IMR-90 (cell line): ENCODE measurements at regions not wholly inside any gene's neighbourhood (a gene's known extent, or its start where the extent isn't known, plus 50 kb on each side); places are given as distances from the start of the nearest gene placed in this dataset.

ENCODE experiments used
- ATAC-seq: fragments of 200-7000 bp; cut with Tn5 transposase; 2 replicates; pipeline ENCODE4 v1.9.1; 2020; ENCODE audit warnings: low read depth, mild to moderate bottlenecking, moderate library complexity
- BruUV-seq: library from RNA; stranded (reverse); fragments of 400-500 nt; replicated peaks from 2 replicates; lab custom pipeline; 2021; lab: Mats Ljungman, UMichigan
- CTCF ChIA-PET: fragments of 300-600 bp; formaldehyde crosslinking; extraction: SDS; loops from one replicate; lab custom pipeline; 2021; ENCODE audit warnings: antibody characterized with exemption; lab: Yijun Ruan, JAX
- POLR2A ChIA-PET: fragments of 300-600 bp; sonication (Branson Sonifier 250); formaldehyde crosslinking; loops from one replicate; lab custom pipeline; 2022; ENCODE audit warnings: antibody characterized with exemption; ENCODE audit not compliant: unreplicated experiment; lab: Charles Lee
- DNase-seq: peaks from one replicate; pipeline ENCODE4 v3.0.0; 2013
- H2AFZ ChIP-seq: replicated peaks from 2 replicates; pipeline ENCODE3; 2013; ENCODE audit warnings: low read length, mild to moderate bottlenecking; ENCODE audit not compliant: poor library complexity
- H2AK5ac ChIP-seq: 2 replicates; pipeline ENCODE4 v1.6.1; 2013; ENCODE audit warnings: low read depth, low read length, inconsistent platforms
- H2AK9ac ChIP-seq: replicated peaks from 2 replicates; pipeline ENCODE3; 2013; ENCODE audit warnings: mild to moderate bottlenecking, low read depth, low read length, moderate library complexity; ENCODE audit not compliant: poor library complexity
- H2BK120ac ChIP-seq: 2 replicates; pipeline ENCODE4 v1.6.1; 2013; ENCODE audit warnings: low read depth, low read length, inconsistent platforms
- H2BK15ac ChIP-seq: 3 replicates; pipeline ENCODE4 v1.6.1; 2013; ENCODE audit warnings: low read depth, low read length, inconsistent platforms
- H2BK20ac ChIP-seq: 2 replicates; pipeline ENCODE4 v1.6.1; 2013; ENCODE audit warnings: low read depth, mild to moderate bottlenecking, inconsistent platforms, low read length, moderate library complexity
- H2BK5ac ChIP-seq: 2 replicates; pipeline ENCODE4 v1.6.1; 2013; ENCODE audit warnings: mild to moderate bottlenecking, low read depth, low read length, inconsistent platforms; ENCODE audit not compliant: poor library complexity, severe bottlenecking
- H3K14ac ChIP-seq: replicated peaks from 2 replicates; pipeline ENCODE4 v1.6.1; 2013; ENCODE audit warnings: low read depth, low read length, inconsistent platforms
- H3K18ac ChIP-seq: 2 replicates; pipeline ENCODE4 v1.6.1; 2013; ENCODE audit warnings: low read depth, low read length, control low read depth
- H3K23ac ChIP-seq: 2 replicates; pipeline ENCODE4 v1.6.1; 2013; ENCODE audit warnings: low read depth, low read length, inconsistent platforms
- H3K27ac ChIP-seq: 2 replicates; pipeline ENCODE4 v1.5.1; 2013; ENCODE audit warnings: mild to moderate bottlenecking, control low read depth, low read length; ENCODE audit not compliant: insufficient read depth
- H3K27me3 ChIP-seq: 2 replicates; pipeline ENCODE4 v1.6.1; 2013; ENCODE audit warnings: low read length; ENCODE audit not compliant: control insufficient read depth, insufficient read depth
- H3K36me3 ChIP-seq: 2 replicates; pipeline ENCODE4 v1.6.1; 2013; ENCODE audit warnings: low read length, mixed read lengths; ENCODE audit not compliant: control insufficient read depth, insufficient read depth
- H3K4ac ChIP-seq: 2 replicates; pipeline ENCODE4 v1.6.1; 2013; ENCODE audit warnings: low read depth, low read length, inconsistent platforms
- H3K4me1 ChIP-seq: 2 replicates; pipeline ENCODE4 v1.6.1; 2013; ENCODE audit warnings: low read length, mixed read lengths; ENCODE audit not compliant: control insufficient read depth, insufficient read depth
- H3K4me2 ChIP-seq: 2 replicates; pipeline ENCODE4 v1.6.1; 2013; ENCODE audit warnings: low read depth, mild to moderate bottlenecking, control low read depth, low read length, moderate library complexity
- H3K4me3 ChIP-seq: 2 replicates; pipeline ENCODE4 v1.5.1; 2013; ENCODE audit warnings: low read depth, mild to moderate bottlenecking, control low read depth, low read length, moderate library complexity; ENCODE audit not compliant: insufficient read depth
- H3K56ac ChIP-seq: 2 replicates; pipeline ENCODE4 v1.6.1; 2013; ENCODE audit warnings: low read length, inconsistent platforms; ENCODE audit not compliant: insufficient read depth; ENCODE audit errors: extremely low read depth
- H3K79me1 ChIP-seq, 2 experiments: 2 replicates each; pipeline ENCODE4 v1.6.1; 2013; ENCODE audit warnings: low read length in 2 of 2, inconsistent platforms in 1 of 2, low read depth in 1 of 2
- H3K9ac ChIP-seq: 2 replicates; pipeline ENCODE4 v1.6.1; 2013; ENCODE audit warnings: low read depth, low read length, control low read depth
- H3K9me1 ChIP-seq: 2 replicates; pipeline ENCODE4 v1.6.1; 2013; ENCODE audit warnings: low read length, inconsistent platforms; ENCODE audit not compliant: insufficient read depth
- H3K9me3 ChIP-seq: 2 replicates; pipeline ENCODE4 v1.6.1; 2013; ENCODE audit warnings: low read length; ENCODE audit not compliant: control insufficient read depth, insufficient read depth
- H4K20me1 ChIP-seq: 2 replicates; pipeline ENCODE4 v1.6.1; 2013; ENCODE audit warnings: low read length, inconsistent platforms; ENCODE audit not compliant: insufficient read depth
- H4K5ac ChIP-seq: 2 replicates; pipeline ENCODE4 v1.6.1; 2013; ENCODE audit warnings: mild to moderate bottlenecking, low read depth, low read length, control low read depth
- H4K8ac ChIP-seq, 2 experiments: 2 replicates each; pipeline ENCODE4 v1.6.1; 2013; ENCODE audit warnings: low read depth in 2 of 2, low read length in 2 of 2, control low read depth in 1 of 2, inconsistent platforms in 1 of 2
- H4K91ac ChIP-seq: 2 replicates; pipeline ENCODE4 v1.6.1; 2013; ENCODE audit warnings: low read depth, low read length, inconsistent platforms; ENCODE audit not compliant: insufficient read depth
- BHLHE40 ChIP-seq: fragments of 150-350 bp; IDR thresholded peaks from 2 replicates; pipeline ENCODE4 v1.6.1; 2016; ENCODE audit warnings: mild to moderate bottlenecking, low read depth, low read length
- CEBPB ChIP-seq: IDR thresholded peaks from 2 replicates; pipeline ENCODE4 v1.6.1; 2012; ENCODE audit warnings: low read depth, low read length, improper control_type of control experiment
- ELK1 ChIP-seq: fragments of 150-350 bp; IDR thresholded peaks from 2 replicates; pipeline ENCODE4 v1.6.1; 2016; ENCODE audit warnings: low read depth, mild to moderate bottlenecking, low read length, moderate library complexity, borderline replicate concordance
- FOS ChIP-seq: fragments of 150-350 bp; IDR thresholded peaks from 2 replicates; pipeline ENCODE4 v1.6.1; 2016; ENCODE audit warnings: low read depth, low read length
- MAFK ChIP-seq: IDR thresholded peaks from 2 replicates; pipeline ENCODE4 v1.6.1; 2012; ENCODE audit warnings: low read depth, low read length, improper control_type of control experiment
- MAZ ChIP-seq: IDR thresholded peaks from 2 replicates; pipeline ENCODE4 v1.6.1; 2012; ENCODE audit warnings: low read depth, mild to moderate bottlenecking, low read length, improper control_type of control experiment, moderate library complexity, borderline replicate concordance
- MXI1 ChIP-seq: IDR thresholded peaks from 2 replicates; pipeline ENCODE4 v1.6.1; 2012; ENCODE audit warnings: low read depth, mild to moderate bottlenecking, low read length, moderate library complexity, borderline replicate concordance
- NFE2L2 ChIP-seq: fragments of 150-350 bp; IDR thresholded peaks from 2 replicates; pipeline ENCODE4 v1.6.1; 2016; ENCODE audit warnings: low read depth, mild to moderate bottlenecking, low read length
- RAD21 ChIP-seq: IDR thresholded peaks from 2 replicates; pipeline ENCODE4 v1.6.1; 2012; ENCODE audit warnings: low read length, improper control_type of control experiment
- RFX5 ChIP-seq: IDR thresholded peaks from 2 replicates; pipeline ENCODE4 v1.8.0; 2012; ENCODE audit warnings: low read depth, mild to moderate bottlenecking, low read length, moderate library complexity
- USF2 ChIP-seq: fragments of 150-350 bp; IDR thresholded peaks from 2 replicates; pipeline ENCODE4 v1.6.1; 2017; ENCODE audit warnings: mild to moderate bottlenecking, antibody characterized with exemption, low read length, low read depth
- WGBS, 2 experiments: methylation state at CpG; one replicate each; pipeline versions ENCODE4 v1.1.5 to v1.1.7; 2013; ENCODE audit warnings: missing lambda C conversion rate in 2 of 2; ENCODE audit not compliant: insufficient read length in 1 of 2; ENCODE audit errors: extremely low coverage in 2 of 2; 5-methylcytosine and 5-hydroxymethylcytosine counted together
- dilution Hi-C: fragments of 300-500 bp; cut with HindIII; formaldehyde crosslinking; loops from one replicate; pipeline ENCODE4 v1.14.3; 2018; ENCODE audit warnings: low sequenced_read_pairs; ENCODE audit not compliant: unreplicated experiment
- in situ Hi-C: fragments of 300-500 bp; cut with MboI; formaldehyde crosslinking; loops from 3 replicates; pipeline ENCODE4 v1.14.3; 2019; ENCODE audit warnings: low sequenced_read_pairs, inconsistent platforms, mixed read lengths
- intact Hi-C: fragments of 100-400 bp; cut with micrococcal nuclease; formaldehyde crosslinking; loops from 2 replicates; pipeline ENCODE4 v1.10.0; 2022

DNA sequence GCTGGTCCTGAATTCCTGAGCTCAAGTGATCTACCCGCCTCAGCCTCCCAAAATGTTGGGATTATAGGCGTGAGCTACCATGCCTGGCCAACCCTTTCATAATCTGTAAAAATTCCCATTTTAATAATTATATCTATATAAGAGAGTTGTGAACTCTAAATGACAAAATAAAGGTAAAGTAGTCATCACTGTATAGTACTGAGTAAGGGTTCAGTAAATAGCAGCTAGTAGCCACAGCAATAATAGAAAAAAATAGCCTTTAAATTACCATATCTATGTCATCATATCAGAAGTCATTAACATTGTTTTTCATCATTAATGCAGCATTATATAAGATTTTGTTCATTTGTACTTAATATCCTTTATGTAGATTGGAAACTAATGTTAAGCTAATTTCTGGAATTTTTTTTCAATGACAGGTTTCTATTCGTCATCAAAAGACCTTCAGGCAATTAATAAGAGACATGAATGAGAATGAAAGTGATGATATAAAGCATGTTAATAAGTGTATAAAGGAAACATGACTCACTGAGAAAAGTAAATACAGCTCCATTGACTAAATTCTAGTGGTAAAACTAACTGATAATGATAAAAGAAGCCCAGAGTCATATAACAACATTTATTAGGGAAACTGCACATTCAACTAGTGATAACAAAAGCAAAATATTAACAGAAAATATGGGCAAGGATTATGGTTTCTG, 85.9 kb upstream of the UGT8 start:
- no peaks in the 10 kb centered on the region for H3K9me3 ChIP-seq
- no peaks in the 10 kb centered on the region for H3K4me1 ChIP-seq
- no peak overlapping the region for H3K23ac ChIP-seq
- no peak overlapping the region for H2BK5ac ChIP-seq
- H4K5ac ChIP-seq, result no peak overlapping the region
- no peak overlapping the region for H3K18ac ChIP-seq
- ATAC-seq (no peak), DNase-seq (no peak)
- no peak overlapping the region for H2AFZ ChIP-seq
- intact Hi-C loops, result no loop called here
- no peaks in the 10 kb centered on the region for H3K27me3 ChIP-seq
- no TSS peak for BruUV-seq
- no peaks in the 10 kb centered on the region for H3K9me1 ChIP-seq
- H2BK120ac ChIP-seq, result no peak overlapping the region
- POLR2A ChIA-PET, result no interaction called here
- H2BK20ac ChIP-seq, result no peak overlapping the region
- WGBS, 2 experiments, result no CpG with 5 or more reads among the region's 3 CpGs
- TF ChIP-seq MXI1 (no peak), FOS (no peak), MAFK (no peak), NFE2L2 (no peak), BHLHE40 (no peak), ELK1 (no peak), CEBPB (no peak), USF2 (no peak), RAD21 (no peak), MAZ (no peak), RFX5 (no peak)
- H3K4ac ChIP-seq, result no peak overlapping the region
- no peak overlapping the region for H3K14ac ChIP-seq
- no peak overlapping the region for H3K4me3 ChIP-seq
- H3K4me2 ChIP-seq, result no peak overlapping the region
- no peak overlapping the region for H3K27ac ChIP-seq
- no peaks in the 10 kb centered on the region for H3K79me1 ChIP-seq
- no peaks in the 10 kb centered on the region for H3K36me3 ChIP-seq
- dilution Hi-C loops, result no loop called here
- no peak overlapping the region for H2AK5ac ChIP-seq
- in situ Hi-C loops, result no loop called here
- no peak overlapping the region for H3K9ac ChIP-seq
- CTCF ChIA-PET, result no interaction called here
- no peak overlapping the region for H4K91ac ChIP-seq
- H2AK9ac ChIP-seq, result no peak overlapping the region
- H2BK15ac ChIP-seq, result no peak overlapping the region
- no peak overlapping the region for H3K56ac ChIP-seq
- no peak overlapping the region for H4K8ac ChIP-seq
- H4K20me1 ChIP-seq, result no peaks in the 10 kb centered on the region
